ENCODE measurements at regions not wholly inside any gene's neighbourhood (a gene's known extent, or its start where the extent isn't known, plus 50 kb on each side); places are given as distances from the start of the nearest gene placed in this dataset.

GRCh38 chr5:126369083-126369482, 54.1 kb upstream of the GRAMD2B start:
- TF ChIP-seq CTCF (IDR thresholded peaks at IDR 0.05): no peak
- no peak for TF ChIP-seq POLR2AphosphoS5 (IDR thresholded peaks at IDR 0.05)
- TF ChIP-seq POLR2A (IDR thresholded peaks at IDR 0.05): no peak
- TF ChIP-seq EP300 (IDR thresholded peaks at IDR 0.05): no peak

All from sigmoid colon (tissue), 4 donors.